GM12878 (cell line): ENCODE measurements at regions not wholly inside any gene's neighbourhood (a gene's known extent, or its start where the extent isn't known, plus 50 kb on each side); places are given as distances from the start of the nearest gene placed in this dataset.

Experiments
- ATAC-seq: fragments of 200-7000 bp; cut with Tn5 transposase; 3 replicates; pipeline ENCODE4 v1.9.1; 2020; ENCODE audit warnings: mild to moderate bottlenecking, moderate library complexity
- BruUV-seq: library from RNA; stranded (reverse); fragments of 400-500 nt; replicated peaks from 2 replicates; lab custom pipeline; 2021; lab: Mats Ljungman, UMichigan
- CTCF ChIA-PET: fragments of 300-600 bp; sonication (Branson Sonifier 250); formaldehyde crosslinking; extraction: SDS; loops from one replicate; lab custom pipeline; 2021; ENCODE audit warnings: inconsistent platforms; lab: Yijun Ruan, JAX
- POLR2A ChIA-PET: fragments of 350-600 bp; formaldehyde crosslinking; extraction: SDS; loops from one replicate; lab custom pipeline; 2021; ENCODE audit warnings: inconsistent platforms; lab: Charles Lee
- RAD21 ChIA-PET: fragments of 300-600 bp; sonication (Branson Sonifier 250); formaldehyde crosslinking; loops from one replicate; lab custom pipeline; 2023; ENCODE audit warnings: antibody characterized with exemption; ENCODE audit not compliant: unreplicated experiment; lab: Charles Lee
- SMC1A ChIA-PET: fragments of 300-600 bp; sonication (Branson Sonifier 250); formaldehyde crosslinking; loops from one replicate; lab custom pipeline; 2023; ENCODE audit not compliant: unreplicated experiment, uncharacterized antibody; lab: Charles Lee
- DNase-seq: peaks from one replicate; pipeline ENCODE4 v3.0.0-alpha.2; 2011; ENCODE audit warnings: low read depth, low spot score
- FAIRE-seq: peaks from 3 replicates; lab custom pipeline; 2011; peaks lifted over from hg19 to GRCh38; lab: Jason Lieb, UNC
- H2AFZ ChIP-seq: 2 replicates; pipeline ENCODE4 v1.6.0; 2011; ENCODE audit warnings: low read depth, low read length, control low read depth; ENCODE audit not compliant: control insufficient read depth
- H3K27ac ChIP-seq: 2 replicates; pipeline ENCODE4 v1.5.1; 2011; ENCODE audit warnings: control low read depth; ENCODE audit not compliant: control insufficient read depth, insufficient read depth
- H3K27me3 ChIP-seq, 2 experiments: replicated peaks in 1 of 2; 2 replicates each; pipeline versions ENCODE4 v1.6.0 to v1.6.1; 2011; ENCODE audit warnings: low read length in 1 of 2; ENCODE audit not compliant: control insufficient read depth in 2 of 2, insufficient read depth in 2 of 2
- H3K36me3 ChIP-seq, 2 experiments: 2 replicates each; pipeline ENCODE4 v1.5.1; 2011; ENCODE audit warnings: low read length in 1 of 2; ENCODE audit not compliant: control insufficient read depth in 2 of 2, insufficient read depth in 2 of 2
- H3K4me1 ChIP-seq: 2 replicates; pipeline ENCODE4 v1.6.1; 2011; ENCODE audit warnings: mild to moderate bottlenecking, low read length, moderate library complexity, mixed read lengths; ENCODE audit not compliant: control insufficient read depth, insufficient read depth
- H3K4me2 ChIP-seq: 2 replicates; pipeline ENCODE4 v1.6.0; 2011; ENCODE audit warnings: control low read depth; ENCODE audit not compliant: control insufficient read depth, insufficient read depth
- H3K4me3 ChIP-seq: fragments of 200-600 bp; sonication (generic); 2 replicates; pipeline ENCODE4 v1.5.1; 2016
- H3K79me2 ChIP-seq: 2 replicates; pipeline ENCODE4 v1.6.0; 2011; ENCODE audit warnings: low read length; ENCODE audit not compliant: control insufficient read depth, insufficient read depth
- H3K9ac ChIP-seq: 2 replicates; pipeline ENCODE4 v1.8.0; 2011; ENCODE audit warnings: low read length, control low read depth, mixed read lengths; ENCODE audit not compliant: control insufficient read depth, insufficient read depth
- H3K9me3 ChIP-seq: replicated peaks from 3 replicates; pipeline ENCODE4 v1.5.1; 2011; ENCODE audit warnings: mild to moderate bottlenecking, low read length; ENCODE audit not compliant: control insufficient read depth, insufficient read depth
- H4K20me1 ChIP-seq: 2 replicates; pipeline ENCODE4 v1.6.0; 2011; ENCODE audit not compliant: control insufficient read depth, insufficient read depth
- FOS ChIP-seq: IDR thresholded peaks from 3 replicates; pipeline ENCODE4 v1.6.1; 2011; ENCODE audit warnings: borderline replicate concordance; ENCODE audit not compliant: insufficient read length; ENCODE audit errors: extremely low read depth
- GATAD2B ChIP-seq: fragments of 450-650 bp; conservative IDR thresholded peaks from 2 replicates; pipeline ENCODE4 v1.6.1; 2017; ENCODE audit warnings: low read depth, mild to moderate bottlenecking, moderate library complexity
- HCFC1 ChIP-seq: fragments of 150-350 bp; IDR thresholded peaks from 2 replicates; pipeline ENCODE4 v1.6.1; 2014; ENCODE audit warnings: low read length
- LARP7 ChIP-seq: fragments of 450-650 bp; IDR thresholded peaks from 2 replicates; pipeline ENCODE4 v1.6.1; 2017; ENCODE audit warnings: mild to moderate bottlenecking
- NR2C1 ChIP-seq: fragments of 450-650 bp; IDR thresholded peaks from 2 replicates; pipeline ENCODE4 v1.6.1; 2017; ENCODE audit warnings: antibody characterized with exemption, mild to moderate bottlenecking, moderate library complexity
- POLR2AphosphoS2 ChIP-seq: IDR thresholded peaks from 2 replicates; pipeline ENCODE4 v1.6.1; 2011; ENCODE audit warnings: low read depth, mild to moderate bottlenecking, low read length, improper control_type of control experiment, moderate library complexity
- RAD51 ChIP-seq: fragments of 450-650 bp; IDR thresholded peaks from 2 replicates; pipeline ENCODE4 v1.6.1; 2016; ENCODE audit warnings: moderate library complexity, mild to moderate bottlenecking, inconsistent platforms
- ZZZ3 ChIP-seq: IDR thresholded peaks from 2 replicates; pipeline ENCODE4 v1.6.1; 2011; ENCODE audit warnings: low read depth; ENCODE audit not compliant: control insufficient read depth, insufficient read length
- WGBS: methylation state at CpG from one replicate; pipeline ENCODE4 v1.1.6; 2016; ENCODE audit warnings: low lambda C conversion rate; ENCODE audit not compliant: insufficient replicate concordance, insufficient coverage; ENCODE audit errors: missing lambda C conversion rate; 5-methylcytosine and 5-hydroxymethylcytosine counted together
- in situ Hi-C: fragments of 300-500 bp; cut with MboI; formaldehyde crosslinking; loops from 9 replicates; pipeline ENCODE4 v1.14.3; 2018; ENCODE audit warnings: mixed read lengths
- intact Hi-C: fragments of 100-400 bp; cut with micrococcal nuclease; formaldehyde crosslinking; loops from one replicate; pipeline ENCODE4 v1.14.2; 2022; ENCODE audit not compliant: unreplicated experiment

GRCh38 chr10:85413570-85413969 is 953.0 kb downstream of the GRID1 start (continued):
- TF ChIP-seq FOS, result no peak
- TF ChIP-seq HCFC1, result no peak
- TF ChIP-seq RAD51, result no peak
- TF ChIP-seq ZZZ3, result no peak
- no peak for TF ChIP-seq POLR2AphosphoS2
- no peak for TF ChIP-seq NR2C1

- Histone ChIP-seq H3K4me3 (no peak overlapping the region), H4K20me1 (no peaks in the 10 kb centered on the region), H3K36me3 (no peaks in the 10 kb centered on the region), H3K27ac (no peak overlapping the region), H3K9me3 (no peaks in the 10 kb centered on the region)
- no TSS peak for BruUV-seq
- TF ChIP-seq LARP7 (no peak), GATAD2B (no peak)
- TF ChIP-seq, all 136 proteins: peak for 0
- in situ Hi-C loops (no loop called here), intact Hi-C loops (no loop called here)
- Histone ChIP-seq H3K79me2 (no peaks in the 10 kb centered on the region), H3K4me1 (no peaks in the 10 kb centered on the region), H3K27me3 (no peaks in the 10 kb centered on the region), H3K4me2 (no peak overlapping the region), H3K9ac (no peak overlapping the region), H2AFZ (no peak overlapping the region)
- ChIA-PET RAD21 (no interaction called here), POLR2A (no interaction called here), CTCF (no interaction called here), SMC1A (no interaction called here)
- no peak for DNase-seq
- FAIRE-seq, result no peak
- WGBS, result 25% methylated on average over 8 of the region's 8 CpGs
- no peak for ATAC-seq
These were observed 945.9 kb downstream of the GRID1 start for GRCh38 chr10:85420501-85421191.
